Upper lobe of right lung (tissue), 1 donor: ENCODE measurements at regions not wholly inside any gene's neighbourhood (a gene's known extent, or its start where the extent isn't known, plus 50 kb on each side); places are given as distances from the start of the nearest gene placed in this dataset.

ENCODE experiments used
- ATAC-seq: fragments of 200-7000 bp; cut with Tn5 transposase; one replicate; pipeline ENCODE4 v1.9.1; 2020; ENCODE audit warnings: mild to moderate bottlenecking, moderate library complexity
- DNase-seq: peaks from one replicate; pipeline ENCODE4 v3.0.0-alpha.2; 2020
- H3K27ac ChIP-seq: fragments of 200-600 bp; one replicate; pipeline ENCODE4 v1.8.0; 2022
- H3K27me3 ChIP-seq: fragments of 200-600 bp; one replicate; pipeline ENCODE4 v1.8.0; 2022; ENCODE audit warnings: mild to moderate bottlenecking
- H3K36me3 ChIP-seq: fragments of 200-600 bp; one replicate; pipeline ENCODE4 v1.8.0; 2022
- H3K4me1 ChIP-seq: fragments of 200-600 bp; one replicate; pipeline ENCODE4 v1.8.0; 2022
- H3K4me3 ChIP-seq: fragments of 200-600 bp; one replicate; pipeline ENCODE4 v1.8.0; 2022; ENCODE audit warnings: mild to moderate bottlenecking
- H3K9me3 ChIP-seq: fragments of 200-600 bp; one replicate; pipeline ENCODE4 v1.8.0; 2022
- intact Hi-C: fragments of 100-400 bp; cut with DNase I; formaldehyde crosslinking; loops from one replicate; pipeline ENCODE4 v1.11.0; 2022
- TF ChIP-seq, protein P1 (sequence below): fragments of 200-600 bp; IDR thresholded peaks from one replicate; pipeline ENCODE4 v1.8.0; 2022; ENCODE audit warnings: antibody characterized with exemption
- donor health status: DM: no; HTN: yes; CAD: no; lungs with severe emphysema.

- intact Hi-C loops: no loop called here
- Histone ChIP-seq H3K36me3 (no peaks in the 10 kb centered on the region), H3K9me3 (no peaks in the 10 kb centered on the region), H3K27me3 (no peaks in the 10 kb centered on the region), H3K27ac (no peak overlapping the region), H3K4me1 (peaks cover 6% of the 10 kb centered on the region), H3K4me3 (no peak overlapping the region)
- TF ChIP-seq, protein P1, sequence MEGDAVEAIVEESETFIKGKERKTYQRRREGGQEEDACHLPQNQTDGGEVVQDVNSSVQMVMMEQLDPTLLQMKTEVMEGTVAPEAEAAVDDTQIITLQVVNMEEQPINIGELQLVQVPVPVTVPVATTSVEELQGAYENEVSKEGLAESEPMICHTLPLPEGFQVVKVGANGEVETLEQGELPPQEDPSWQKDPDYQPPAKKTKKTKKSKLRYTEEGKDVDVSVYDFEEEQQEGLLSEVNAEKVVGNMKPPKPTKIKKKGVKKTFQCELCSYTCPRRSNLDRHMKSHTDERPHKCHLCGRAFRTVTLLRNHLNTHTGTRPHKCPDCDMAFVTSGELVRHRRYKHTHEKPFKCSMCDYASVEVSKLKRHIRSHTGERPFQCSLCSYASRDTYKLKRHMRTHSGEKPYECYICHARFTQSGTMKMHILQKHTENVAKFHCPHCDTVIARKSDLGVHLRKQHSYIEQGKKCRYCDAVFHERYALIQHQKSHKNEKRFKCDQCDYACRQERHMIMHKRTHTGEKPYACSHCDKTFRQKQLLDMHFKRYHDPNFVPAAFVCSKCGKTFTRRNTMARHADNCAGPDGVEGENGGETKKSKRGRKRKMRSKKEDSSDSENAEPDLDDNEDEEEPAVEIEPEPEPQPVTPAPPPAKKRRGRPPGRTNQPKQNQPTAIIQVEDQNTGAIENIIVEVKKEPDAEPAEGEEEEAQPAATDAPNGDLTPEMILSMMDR: no peak
- DNase-seq (no peak), ATAC-seq (no peak)
Observed at GRCh38 chr4:80140194-80140593, 57.1 kb upstream of the PRDM8 start.

DNA sequence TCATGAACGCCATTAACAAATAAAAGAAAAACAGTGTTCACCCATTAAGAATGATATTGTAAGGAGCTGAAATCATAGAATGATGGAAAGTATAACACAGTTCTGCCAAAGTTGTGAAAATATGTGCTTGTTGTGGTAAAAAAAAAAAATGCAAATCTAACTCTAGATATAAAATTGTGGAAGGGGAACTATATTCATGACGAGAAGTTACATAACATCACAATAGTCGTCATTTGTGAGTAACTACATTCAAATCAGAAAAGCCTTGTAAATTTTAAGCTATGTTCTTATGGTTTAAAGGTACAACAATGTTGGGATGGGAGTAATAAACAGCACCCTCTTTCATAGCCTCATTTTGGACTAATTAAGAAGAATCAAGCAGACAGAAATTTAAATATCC, 57.6 kb upstream of the PRDM8 start:
- no peaks in the 10 kb centered on the region for H3K36me3 ChIP-seq
- intact Hi-C loops: no loop called here
- TF ChIP-seq, protein P1: no peak
- ATAC-seq: no peak
- no peak overlapping the region for H3K4me3 ChIP-seq
- DNase-seq: no peak
- peaks cover 6% of the 10 kb centered on the region for H3K4me1 ChIP-seq
- H3K9me3 ChIP-seq: no peaks in the 10 kb centered on the region
- no peak overlapping the region for H3K27ac ChIP-seq
- H3K27me3 ChIP-seq: no peaks in the 10 kb centered on the region

GRCh38 chr4:80138551-80139538, 58.5 kb upstream of the PRDM8 start:
- DNase-seq (no peak), ATAC-seq (no peak)
- Histone ChIP-seq H3K27me3 (no peaks in the 10 kb centered on the region), H3K36me3 (no peaks in the 10 kb centered on the region), H3K9me3 (no peaks in the 10 kb centered on the region), H3K4me3 (no peak overlapping the region), H3K4me1 (peaks cover 6% of the 10 kb centered on the region), H3K27ac (no peak overlapping the region)
- intact Hi-C loops: no loop called here
- TF ChIP-seq, protein P1: no peak

DNA sequence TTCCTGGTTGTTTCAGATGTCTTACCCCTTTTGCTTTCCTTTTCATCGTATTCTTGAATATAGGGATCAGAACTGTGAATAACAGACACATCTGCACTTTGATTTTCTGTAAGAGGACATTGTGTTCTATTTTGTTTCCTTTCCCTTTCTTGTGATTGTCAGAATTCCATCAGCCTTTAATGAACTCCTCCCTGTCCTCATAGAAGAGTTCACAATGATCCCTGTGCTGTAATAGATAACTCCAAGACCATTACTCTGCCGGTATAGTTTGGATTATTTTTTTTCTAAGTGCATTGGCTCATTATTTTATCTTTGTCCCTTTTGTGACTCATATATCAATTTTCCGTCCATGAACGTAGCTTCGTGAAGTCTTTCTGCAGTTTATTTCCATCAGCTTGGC, 59.7 kb upstream of the PRDM8 start:
- H3K27me3 ChIP-seq: no peaks in the 10 kb centered on the region
- no peaks in the 10 kb centered on the region for H3K36me3 ChIP-seq
- DNase-seq (no peak), ATAC-seq (no peak)
- no peak overlapping the region for H3K27ac ChIP-seq
- H3K9me3 ChIP-seq: no peaks in the 10 kb centered on the region
- TF ChIP-seq, protein P1: no peak
- no peak overlapping the region for H3K4me3 ChIP-seq
- H3K4me1 ChIP-seq: peaks cover 5% of the 10 kb centered on the region
- intact Hi-C loops: no loop called here

GRCh38 chr4:80136270-80136669, 61.0 kb upstream of the PRDM8 start:
- Histone ChIP-seq H3K4me3 (no peak overlapping the region), H3K27me3 (no peaks in the 10 kb centered on the region), H3K4me1 (no peaks in the 10 kb centered on the region), H3K36me3 (no peaks in the 10 kb centered on the region), H3K9me3 (no peaks in the 10 kb centered on the region), H3K27ac (no peak overlapping the region)
- DNase-seq (no peak), ATAC-seq (no peak)
- intact Hi-C loops: no loop called here
- TF ChIP-seq, protein P1: no peak
